GM18517 (cell line): ENCODE measurements at regions not wholly inside any gene's neighbourhood (a gene's known extent, or its start where the extent isn't known, plus 50 kb on each side); places are given as distances from the start of the nearest gene placed in this dataset.
"Not testable (repeated sequence)": the region's sequence is repeated elsewhere in the genome, so short reads cannot be mapped to it uniquely, and the experiment has no call there.

Source experiments
- ATAC-seq: cut with Tn5 transposase; IDR thresholded peaks from one replicate; pipeline ENCODE4 v1.9.1; 2021; ENCODE audit warnings: mild to moderate bottlenecking, moderate library complexity; ENCODE audit not compliant: unreplicated experiment

DNA sequence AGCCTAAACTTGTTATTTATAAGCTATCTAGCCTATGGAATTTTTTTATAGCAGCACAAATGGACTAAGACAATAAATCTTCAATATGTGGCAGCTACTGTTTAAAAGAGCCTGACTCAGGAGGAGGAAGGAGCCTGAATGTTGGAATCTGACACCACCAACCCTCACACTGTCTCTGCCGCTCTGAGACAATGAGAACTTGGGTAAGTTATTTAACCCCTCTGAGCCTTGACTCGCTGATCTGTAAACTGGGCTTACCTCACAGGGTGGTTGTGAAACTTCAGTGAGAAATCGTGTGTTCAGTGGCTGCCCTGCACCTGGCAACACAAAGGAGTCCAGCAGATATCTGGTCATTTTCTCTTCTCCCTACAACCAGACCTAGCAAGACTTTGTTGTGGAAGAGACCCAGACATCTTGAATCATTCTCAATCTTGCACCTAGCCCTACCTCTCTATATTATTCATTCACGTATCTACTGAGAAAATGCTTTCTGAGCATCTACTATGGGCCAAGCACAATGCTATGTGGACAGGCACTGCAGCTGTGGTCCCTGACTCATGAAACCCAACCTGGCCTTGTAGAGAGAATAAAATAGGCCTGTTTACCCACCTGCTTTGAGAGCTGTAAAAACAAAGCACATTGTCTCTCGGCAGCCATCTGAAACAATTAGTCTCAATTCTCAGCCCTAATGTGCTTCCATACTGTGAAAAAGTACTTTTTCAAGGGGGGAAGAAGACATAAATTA lies 81.9 kb upstream of the SLC25A36 start:
- no peak for ATAC-seq

GRCh38 chr3:140863580-140864009 lies 78.0 kb upstream of the SLC25A36 start:
- ATAC-seq: no peak

DNA sequence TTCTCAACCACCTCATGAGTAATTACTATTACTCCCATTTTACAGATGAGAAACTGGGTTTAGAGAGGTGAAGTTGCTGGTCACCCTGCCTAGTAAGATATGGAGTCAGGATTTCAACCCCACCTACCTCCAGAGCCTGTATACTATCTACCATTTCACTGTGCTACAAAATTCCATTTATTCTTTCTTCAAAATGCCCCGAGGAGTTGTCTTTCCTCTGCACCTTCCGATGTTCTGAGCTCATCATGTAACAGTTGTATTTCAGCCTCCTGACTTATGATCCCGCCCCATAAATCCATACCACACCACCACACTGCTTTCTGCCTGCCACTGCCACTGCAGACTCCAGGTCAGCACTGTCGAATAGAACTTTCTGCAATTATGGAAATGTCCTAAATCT lies 71.3 kb upstream of the SLC25A36 start:
- no peak for ATAC-seq

DNA sequence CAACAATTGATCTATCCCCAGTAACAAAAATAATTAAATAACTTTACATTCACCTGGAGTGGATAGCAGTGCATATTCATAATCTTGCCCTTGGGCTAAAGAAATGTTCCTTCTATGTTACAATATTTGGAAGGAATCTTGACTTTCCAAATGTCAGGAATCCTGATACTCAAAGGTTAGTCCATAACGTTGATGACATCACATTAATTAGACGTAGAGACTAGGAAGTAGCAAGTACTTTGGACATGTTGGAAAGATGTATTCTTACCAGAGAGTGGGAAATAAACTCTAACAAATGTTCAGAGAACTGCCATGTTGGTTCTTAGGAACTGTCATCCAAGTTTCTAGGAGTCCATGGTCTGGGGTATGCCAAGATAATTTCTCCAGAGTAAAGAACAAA lies 70.6 kb upstream of the SLC25A36 start:
- ATAC-seq: no peak

DNA sequence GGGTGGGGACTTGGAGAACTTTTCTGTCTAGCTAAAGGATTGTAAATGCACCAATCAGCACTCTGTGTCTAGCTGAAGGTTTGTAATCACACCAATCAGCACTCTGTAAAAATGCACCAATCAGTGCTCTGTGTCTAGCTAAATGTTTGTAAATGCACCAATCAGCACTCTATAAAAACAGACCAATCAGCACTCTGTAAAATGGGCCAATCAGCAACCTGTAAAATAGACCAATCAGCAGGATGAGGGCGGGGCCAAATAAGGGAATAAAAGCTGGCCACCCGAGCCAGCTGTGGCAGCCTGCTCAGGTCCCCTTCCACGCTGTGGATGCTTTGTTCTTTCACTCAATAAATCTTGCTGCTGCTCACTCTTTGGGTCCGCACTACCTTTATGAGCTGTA lies 69.5 kb upstream of the SLC25A36 start:
- ATAC-seq: not testable (repeated sequence)

DNA sequence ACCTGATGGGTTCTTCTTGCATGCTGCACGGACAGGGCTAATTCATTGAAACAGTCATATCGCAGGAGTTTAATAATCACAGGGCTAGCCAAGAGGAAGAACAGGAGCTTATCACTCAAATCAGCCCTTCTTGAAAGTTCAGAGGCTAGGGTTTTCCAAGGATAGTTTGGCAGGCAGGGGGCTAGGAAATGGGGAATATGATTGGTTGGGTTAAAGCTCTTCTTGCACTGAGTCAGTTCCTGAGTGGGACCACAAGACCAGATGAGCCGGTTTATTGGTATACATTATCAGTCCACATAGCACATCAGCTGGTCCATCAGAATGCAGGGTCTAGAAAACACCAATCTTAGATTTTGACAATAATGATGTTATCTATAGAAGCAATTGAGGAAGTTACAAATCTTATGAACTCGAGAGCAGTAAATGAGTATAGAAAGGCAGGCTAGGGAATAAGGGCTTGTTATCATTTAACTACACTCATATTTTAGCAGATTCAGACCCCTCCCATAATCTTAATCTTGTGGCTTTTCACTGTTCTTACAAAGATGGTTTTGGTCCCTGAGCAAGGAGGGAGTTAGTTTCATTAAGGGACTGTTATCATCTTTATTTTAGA lies 58.1 kb upstream of the SLC25A36 start:
- ATAC-seq: no peak

GRCh38 chr3:140885697-140886096 lies 55.9 kb upstream of the SLC25A36 start:
- ATAC-seq: not testable (repeated sequence)
